Testis (tissue), 2 donors: ENCODE measurements at regions not wholly inside any gene's neighbourhood (a gene's known extent, or its start where the extent isn't known, plus 50 kb on each side); places are given as distances from the start of the nearest gene placed in this dataset.

Source experiments
- CTCF ChIP-seq, 3 experiments: fragments of 450-650 bp in 2 of 3; fragments of 200-600 bp in 1 of 3; sonication (generic) in 1 of 3; IDR thresholded peaks; one replicate each; pipeline ENCODE4 v1.5.1; 2016 to 2019; ENCODE audit warnings: antibody characterized with exemption in 3 of 3, mild to moderate bottlenecking in 2 of 3, moderate library complexity in 1 of 3
- POLR2A ChIP-seq: fragments of 450-650 bp; IDR thresholded peaks from one replicate; pipeline ENCODE4 v1.6.1; 2017; ENCODE audit warnings: antibody characterized with exemption, mild to moderate bottlenecking, moderate library complexity

GRCh38 chr2:58448065-58448507 lies 207.0 kb upstream of the FANCL start:
- peak in 2 of 3 experiments; percentile 11 to 21 for TF ChIP-seq CTCF (IDR thresholded peaks at IDR 0.05)
- no peak for TF ChIP-seq POLR2A
